DLD1 (cell line): ENCODE measurements at regions not wholly inside any gene's neighbourhood (a gene's known extent, or its start where the extent isn't known, plus 50 kb on each side); places are given as distances from the start of the nearest gene placed in this dataset.

Experiments used
- in situ Hi-C: cut with HindIII; loops from 2 replicates; pipeline ENCODE4 v1.10.0; 2017; ENCODE audit warnings: low sequenced_read_pairs

- in situ Hi-C loops, result no loop called here
Measured at GRCh38 chr22:22151308-22151707, 93.3 kb upstream of the VPREB1 start.

GRCh38 chr22:22150457-22150856 lies 94.1 kb upstream of the VPREB1 start:
- in situ Hi-C loops, result no loop called here

- in situ Hi-C loops, result no loop called here
Measured at GRCh38 chr22:22148905-22149304, 95.7 kb upstream of the VPREB1 start.

GRCh38 chr22:22144858-22145257 lies 99.7 kb upstream of the VPREB1 start:
- in situ Hi-C loops, result no loop called here

- in situ Hi-C loops, result no loop called here
Measured at GRCh38 chr22:22143448-22143847, 101.1 kb upstream of the VPREB1 start.

- in situ Hi-C loops, result no loop called here
Measured at GRCh38 chr22:22142661-22143060, 101.9 kb upstream of the VPREB1 start.

- in situ Hi-C loops, result no loop called here
Measured at GRCh38 chr22:22141771-22142591, 102.6 kb upstream of the VPREB1 start.

- in situ Hi-C loops, result no loop called here
Measured at GRCh38 chr22:22141031-22141430, 103.6 kb upstream of the VPREB1 start.

- in situ Hi-C loops, result no loop called here
Measured at GRCh38 chr22:22139364-22139763, 105.2 kb upstream of the VPREB1 start.

- in situ Hi-C loops, result no loop called here
Measured at GRCh38 chr22:22138915-22139314, 105.7 kb upstream of the VPREB1 start.

GRCh38 chr22:22137891-22138290 lies 106.7 kb upstream of the VPREB1 start:
- in situ Hi-C loops, result no loop called here

- in situ Hi-C loops, result no loop called here
Measured at GRCh38 chr22:22133910-22134309, 110.7 kb upstream of the VPREB1 start.

- in situ Hi-C loops, result no loop called here
Measured at GRCh38 chr22:22130953-22131608, 113.5 kb upstream of the VPREB1 start.

- in situ Hi-C loops, result no loop called here
Measured at GRCh38 chr22:22129387-22129786, 115.2 kb upstream of the VPREB1 start.

GRCh38 chr22:22128440-22128839 lies 116.1 kb upstream of the VPREB1 start:
- in situ Hi-C loops, result no loop called here

- in situ Hi-C loops, result no loop called here
Measured at GRCh38 chr22:22127100-22127499, 117.5 kb upstream of the VPREB1 start.

- in situ Hi-C loops, result no loop called here
Measured at GRCh38 chr22:22125579-22126468, 118.8 kb upstream of the VPREB1 start.

- in situ Hi-C loops, result no loop called here
Measured at GRCh38 chr22:22125028-22125578, 119.5 kb upstream of the VPREB1 start.

- in situ Hi-C loops, result no loop called here
Measured at GRCh38 chr22:22124374-22124773, 120.2 kb upstream of the VPREB1 start.

GRCh38 chr22:22123960-22124278 lies 120.7 kb upstream of the VPREB1 start:
- in situ Hi-C loops, result no loop called here
